ENCODE measurements at regions not wholly inside any gene's neighbourhood (a gene's known extent, or its start where the extent isn't known, plus 50 kb on each side); places are given as distances from the start of the nearest gene placed in this dataset.
"Not testable (repeated sequence)": the region's sequence is repeated elsewhere in the genome, so short reads cannot be mapped to it uniquely, and the experiment has no call there.

- Histone ChIP-seq H3K9me3 (ENCODE audit: low read length) (no peaks in the 10 kb centered on the region), H3K4me1 (ENCODE audit: insufficient read depth, low read length) (no peaks in the 10 kb centered on the region), H3K36me3 (ENCODE audit: insufficient read depth, low read length) (no peaks in the 10 kb centered on the region), H3K27ac (ENCODE audit: low read depth, low read length) (no peak overlapping the region), H3K27me3 (ENCODE audit: insufficient read depth, low read length, poor library complexity, severe bottlenecking) (no peaks in the 10 kb centered on the region), H3K4me3 (ENCODE audit: low read length) (no peak overlapping the region)
- ChIA-PET POLR2A (no interaction called here), CTCF (no interaction called here)
- no peaks in the 10 kb centered on the region for H3K4me1 Mint-ChIP-seq
- H3K27ac Mint-ChIP-seq, result no peak overlapping the region
- peaks cover 0 to 5% of the 10 kb centered on the region in 2 donors for H3K27me3 Mint-ChIP-seq
- peaks cover 0 to 2% (median 0%) of the 10 kb centered on the region in 5 donors for H3K9me3 Mint-ChIP-seq
- no peaks in the 10 kb centered on the region for H3K36me3 Mint-ChIP-seq
- DNase-seq, result no peak
- no peak overlapping the region for H3K4me3 Mint-ChIP-seq
These were observed 206.4 kb upstream of the ALG10B start for GRCh38 chr12:38110026-38110699.

- H3K27ac Mint-ChIP-seq, result no peak overlapping the region
- CTCF ChIA-PET, result no interaction called here
These were observed 202.6 kb upstream of the ALG10B start for GRCh38 chr12:38113991-38114390.

GRCh38 chr12:38116968-38117367 lies 199.6 kb upstream of the ALG10B start:
- Histone ChIP-seq H3K9me3 (ENCODE audit: low read length) (no peaks in the 10 kb centered on the region), H3K36me3 (ENCODE audit: insufficient read depth, low read length) (no peaks in the 10 kb centered on the region), H3K4me3 (ENCODE audit: low read length) (no peak overlapping the region), H3K4me1 (ENCODE audit: insufficient read depth, low read length) (no peaks in the 10 kb centered on the region), H3K27me3 (ENCODE audit: insufficient read depth, low read length, poor library complexity, severe bottlenecking) (no peaks in the 10 kb centered on the region), H3K27ac (ENCODE audit: low read depth, low read length) (no peak overlapping the region)
- H3K4me3 Mint-ChIP-seq, result no peak overlapping the region
- CTCF ChIA-PET, result interaction anchor here (1.3 kb wide), 1 partner anchor 21 kb away, joined by 3 read pairs; no protein-coding TSS in a partner anchor
- H3K4me1 Mint-ChIP-seq, result no peaks in the 10 kb centered on the region
- peaks cover 0 to 4% (median 0%) of the 10 kb centered on the region in 5 donors for H3K9me3 Mint-ChIP-seq
- peaks cover 0 to 8% of the 10 kb centered on the region in 2 donors for H3K27me3 Mint-ChIP-seq
- no peak for DNase-seq
- H3K36me3 Mint-ChIP-seq, result peaks cover 0 to 2% (median 0%) of the 10 kb centered on the region in 3 donors
- no peak overlapping the region for H3K27ac Mint-ChIP-seq
- POLR2A ChIA-PET, result no interaction called here

More at GRCh38 chr12:38113991-38114390, 202.6 kb upstream of the ALG10B start:
- Mint-ChIP-seq H3K4me1 (no peaks in the 10 kb centered on the region), H3K4me3 (no peak overlapping the region), H3K36me3 (peaks cover 0 to 2% (median 0%) of the 10 kb centered on the region in 3 donors), H3K27me3 (peaks cover 0 to 8% of the 10 kb centered on the region in 2 donors), H3K9me3 (peaks cover 0 to 4% (median 0%) of the 10 kb centered on the region in 5 donors)
- H3K4me1 ChIP-seq (ENCODE audit: insufficient read depth, low read length), result no peaks in the 10 kb centered on the region
- no peaks in the 10 kb centered on the region for H3K27me3 ChIP-seq (ENCODE audit: insufficient read depth, low read length, poor library complexity, severe bottlenecking)
- POLR2A ChIA-PET, result no interaction called here
- no peaks in the 10 kb centered on the region for H3K9me3 ChIP-seq (ENCODE audit: low read length)
- no peak overlapping the region for H3K4me3 ChIP-seq (ENCODE audit: low read length)
- no peak overlapping the region for H3K27ac ChIP-seq (ENCODE audit: low read depth, low read length)
- H3K36me3 ChIP-seq (ENCODE audit: insufficient read depth, low read length), result no peaks in the 10 kb centered on the region
- no peak for DNase-seq

GRCh38 chr12:38118632-38119031 lies 197.9 kb upstream of the ALG10B start:
- H3K4me1 Mint-ChIP-seq, result no peaks in the 10 kb centered on the region
- Histone ChIP-seq H3K9me3 (ENCODE audit: low read length) (no peaks in the 10 kb centered on the region), H3K4me1 (ENCODE audit: insufficient read depth, low read length) (no peaks in the 10 kb centered on the region), H3K27ac (ENCODE audit: low read depth, low read length) (no peak overlapping the region), H3K4me3 (ENCODE audit: low read length) (no peak overlapping the region), H3K27me3 (ENCODE audit: insufficient read depth, low read length, poor library complexity, severe bottlenecking) (no peaks in the 10 kb centered on the region), H3K36me3 (ENCODE audit: insufficient read depth, low read length) (no peaks in the 10 kb centered on the region)
- no peak overlapping the region for H3K4me3 Mint-ChIP-seq
- no peak overlapping the region for H3K27ac Mint-ChIP-seq
- no peak for DNase-seq
- peaks cover 0 to 8% of the 10 kb centered on the region in 2 donors for H3K27me3 Mint-ChIP-seq
- POLR2A ChIA-PET, result no interaction called here
- peaks cover 0 to 10% (median under 1%) of the 10 kb centered on the region in 5 donors for H3K9me3 Mint-ChIP-seq
- CTCF ChIA-PET, result no interaction called here
- peaks cover 0 to 2% (median 0%) of the 10 kb centered on the region in 3 donors for H3K36me3 Mint-ChIP-seq

GRCh38 chr12:38120438-38120837 lies 196.1 kb upstream of the ALG10B start:
- ChIA-PET CTCF (no interaction called here), POLR2A (no interaction called here)
- peaks cover 0 to 3% of the 10 kb centered on the region in 2 donors for H3K27me3 Mint-ChIP-seq
- no peak overlapping the region for H3K4me3 Mint-ChIP-seq
- Histone ChIP-seq H3K4me3 (ENCODE audit: low read length) (no peak overlapping the region), H3K4me1 (ENCODE audit: insufficient read depth, low read length) (no peaks in the 10 kb centered on the region), H3K36me3 (ENCODE audit: insufficient read depth, low read length) (no peaks in the 10 kb centered on the region), H3K27me3 (ENCODE audit: insufficient read depth, low read length, poor library complexity, severe bottlenecking) (no peaks in the 10 kb centered on the region), H3K27ac (ENCODE audit: low read depth, low read length) (no peak overlapping the region), H3K9me3 (ENCODE audit: low read length) (no peaks in the 10 kb centered on the region)
- H3K36me3 Mint-ChIP-seq, result peaks cover 0 to 2% (median 0%) of the 10 kb centered on the region in 3 donors
- no peak overlapping the region for H3K27ac Mint-ChIP-seq
- H3K4me1 Mint-ChIP-seq, result no peaks in the 10 kb centered on the region
- H3K9me3 Mint-ChIP-seq, result peaks cover 0 to 10% (median 9%) of the 10 kb centered on the region in 5 donors
- DNase-seq, result no peak

- H3K4me3 Mint-ChIP-seq; H3K9me3 ChIP-seq (ENCODE audit: low read length); DNase-seq; POLR2A ChIA-PET; CTCF ChIA-PET; H3K4me3 ChIP-seq (ENCODE audit: low read length); H3K27ac ChIP-seq (ENCODE audit: low read depth, low read length); H3K27ac Mint-ChIP-seq; H3K27me3 Mint-ChIP-seq; H3K4me1 Mint-ChIP-seq; H3K36me3 ChIP-seq (ENCODE audit: insufficient read depth, low read length); H3K36me3 Mint-ChIP-seq; H3K27me3 ChIP-seq (ENCODE audit: insufficient read depth, low read length, poor library complexity, severe bottlenecking); H3K4me1 ChIP-seq (ENCODE audit: insufficient read depth, low read length): not testable (repeated sequence)
- H3K9me3 Mint-ChIP-seq, result peaks cover 0 to 10% (median 9%) of the 10 kb centered on the region in 5 donors
These were observed 193.5 kb upstream of the ALG10B start for GRCh38 chr12:38123028-38123427.

- Histone ChIP-seq H3K4me3 (ENCODE audit: low read length) (no peak overlapping the region), H3K27ac (ENCODE audit: low read depth, low read length) (no peak overlapping the region), H3K27me3 (ENCODE audit: insufficient read depth, low read length, poor library complexity, severe bottlenecking) (no peaks in the 10 kb centered on the region), H3K36me3 (ENCODE audit: insufficient read depth, low read length) (no peaks in the 10 kb centered on the region), H3K9me3 (ENCODE audit: low read length) (no peaks in the 10 kb centered on the region), H3K4me1 (ENCODE audit: insufficient read depth, low read length) (no peaks in the 10 kb centered on the region)
- Mint-ChIP-seq H3K4me1 (peaks cover 0 to 5% (median 3%) of the 10 kb centered on the region in 3 donors), H3K27ac (no peak overlapping the region), H3K36me3 (peaks cover 0 to under 1% (median 0%) of the 10 kb centered on the region in 3 donors), H3K27me3 (peaks cover 2% of the 10 kb centered on the region in 2 donors), H3K9me3 (peaks cover 0 to 9% (median 7%) of the 10 kb centered on the region in 5 donors), H3K4me3 (no peak overlapping the region)
- ChIA-PET POLR2A (no interaction called here), CTCF (no interaction called here)
- no peak for DNase-seq
These were observed 192.9 kb upstream of the ALG10B start for GRCh38 chr12:38123566-38124246.

- no peak for DNase-seq
- Mint-ChIP-seq H3K27ac (no peak overlapping the region), H3K4me1 (peaks cover 0 to 5% (median 3%) of the 10 kb centered on the region in 3 donors), H3K4me3 (no peak overlapping the region), H3K36me3 (no peaks in the 10 kb centered on the region), H3K27me3 (peaks cover 2 to 5% of the 10 kb centered on the region in 2 donors), H3K9me3 (peaks cover 0 to 9% (median 6%) of the 10 kb centered on the region in 5 donors)
- no peak overlapping the region for H3K27ac ChIP-seq (ENCODE audit: low read depth, low read length)
- H3K4me1 ChIP-seq (ENCODE audit: insufficient read depth, low read length), result no peaks in the 10 kb centered on the region
- ChIA-PET POLR2A (no interaction called here), CTCF (no interaction called here)
- no peaks in the 10 kb centered on the region for H3K27me3 ChIP-seq (ENCODE audit: insufficient read depth, low read length, poor library complexity, severe bottlenecking)
- no peak overlapping the region for H3K4me3 ChIP-seq (ENCODE audit: low read length)
- H3K9me3 ChIP-seq (ENCODE audit: low read length), result no peaks in the 10 kb centered on the region
- H3K36me3 ChIP-seq (ENCODE audit: insufficient read depth, low read length), result no peaks in the 10 kb centered on the region
These were observed 192.1 kb upstream of the ALG10B start for GRCh38 chr12:38124247-38125012.
